ENCODE measurements at regions not wholly inside any gene's neighbourhood (a gene's known extent, or its start where the extent isn't known, plus 50 kb on each side); places are given as distances from the start of the nearest gene placed in this dataset.
"Not testable (repeated sequence)": the region's sequence is repeated elsewhere in the genome, so short reads cannot be mapped to it uniquely, and the experiment has no call there.

DNA sequence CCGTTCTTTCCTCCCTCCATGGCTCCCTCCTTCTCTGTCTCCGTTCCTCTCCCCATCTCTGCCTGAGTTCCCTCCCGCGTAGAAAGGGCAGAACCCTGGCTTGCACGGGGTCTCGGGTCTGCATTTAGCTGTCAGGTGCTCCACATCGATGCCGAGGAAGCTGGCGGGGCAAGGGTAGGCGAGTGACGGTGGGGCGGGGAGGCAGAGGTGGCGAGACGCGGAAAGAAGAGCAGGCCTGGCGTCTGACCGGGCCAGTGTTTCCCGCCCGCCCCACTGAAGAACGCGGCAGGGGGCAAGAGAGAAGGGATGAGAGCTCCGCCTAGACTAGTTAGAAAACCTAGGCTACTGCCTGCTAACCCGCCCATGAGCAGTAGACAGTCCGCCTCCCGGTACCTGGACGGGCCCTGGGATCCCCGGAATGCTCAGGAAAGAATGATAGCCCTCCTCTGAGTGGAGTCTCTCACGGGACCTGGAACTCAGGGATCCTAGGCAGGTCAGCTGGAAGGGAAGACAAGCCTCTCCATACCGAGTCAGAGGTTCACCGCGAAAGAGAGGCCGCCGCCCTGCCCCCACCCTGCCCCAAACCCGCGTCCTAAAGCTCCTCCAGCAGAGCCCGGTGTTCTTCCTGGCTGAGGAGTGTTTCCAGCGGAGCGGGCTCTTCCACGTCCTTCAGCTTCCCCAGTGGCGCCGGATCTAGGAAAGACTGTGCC lies 357.9 kb upstream of the DEFB115 start:
- DNase-seq = not testable (repeated sequence)

DNA sequence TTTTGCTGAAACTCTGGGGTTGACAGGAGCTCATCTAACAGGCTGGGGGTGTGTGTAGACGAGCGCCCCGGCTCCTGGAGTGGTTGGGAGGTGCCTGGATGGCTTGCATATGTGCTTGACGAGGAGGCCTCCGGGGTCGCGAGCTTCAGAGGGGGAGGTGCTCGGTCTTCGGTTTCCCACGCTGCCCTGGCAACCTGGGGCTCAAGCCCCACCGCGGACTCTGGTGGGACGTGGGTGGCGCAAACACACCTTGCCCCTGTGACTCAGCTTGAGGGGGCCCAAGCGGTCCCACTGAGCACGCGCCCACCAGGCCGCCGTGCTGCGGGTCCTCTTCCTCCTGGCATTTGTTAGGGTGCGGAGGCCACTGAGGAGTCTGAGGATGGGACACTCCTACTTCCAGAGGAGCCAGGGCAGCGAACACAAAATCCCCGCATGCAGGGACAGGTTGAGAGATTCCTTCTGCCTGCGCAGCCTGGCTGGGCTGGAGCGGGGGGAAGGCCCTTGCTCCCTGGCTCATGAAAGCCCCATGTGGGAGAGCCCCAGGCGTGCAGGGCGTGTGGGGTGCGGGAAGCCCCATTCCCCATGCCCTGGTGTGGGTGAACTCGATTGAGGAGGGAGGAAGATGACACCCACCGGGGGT lies 357.3 kb upstream of the DEFB115 start:
- DNase-seq = not testable (repeated sequence)

DNA sequence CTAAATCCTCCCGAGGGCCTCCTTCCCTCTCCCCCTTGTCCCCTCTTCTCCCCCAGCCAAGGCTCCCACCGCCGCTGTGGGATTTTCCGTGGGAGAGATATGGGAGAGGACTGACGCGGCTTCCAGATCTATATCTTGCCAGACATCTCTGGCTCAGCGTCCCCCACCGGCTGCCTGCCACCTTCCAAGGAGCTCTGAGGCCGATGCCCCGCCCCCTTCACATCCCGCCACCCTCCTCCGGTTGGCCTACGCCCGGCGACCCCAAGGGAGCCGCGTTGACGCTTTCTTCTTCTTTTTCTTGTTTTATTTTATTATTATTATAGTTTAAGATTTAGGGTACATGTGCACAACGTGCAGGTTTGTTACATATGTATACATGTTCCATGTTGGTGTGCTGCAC lies 352.2 kb upstream of the DEFB115 start:
- DNase-seq = not testable (repeated sequence)

DNA sequence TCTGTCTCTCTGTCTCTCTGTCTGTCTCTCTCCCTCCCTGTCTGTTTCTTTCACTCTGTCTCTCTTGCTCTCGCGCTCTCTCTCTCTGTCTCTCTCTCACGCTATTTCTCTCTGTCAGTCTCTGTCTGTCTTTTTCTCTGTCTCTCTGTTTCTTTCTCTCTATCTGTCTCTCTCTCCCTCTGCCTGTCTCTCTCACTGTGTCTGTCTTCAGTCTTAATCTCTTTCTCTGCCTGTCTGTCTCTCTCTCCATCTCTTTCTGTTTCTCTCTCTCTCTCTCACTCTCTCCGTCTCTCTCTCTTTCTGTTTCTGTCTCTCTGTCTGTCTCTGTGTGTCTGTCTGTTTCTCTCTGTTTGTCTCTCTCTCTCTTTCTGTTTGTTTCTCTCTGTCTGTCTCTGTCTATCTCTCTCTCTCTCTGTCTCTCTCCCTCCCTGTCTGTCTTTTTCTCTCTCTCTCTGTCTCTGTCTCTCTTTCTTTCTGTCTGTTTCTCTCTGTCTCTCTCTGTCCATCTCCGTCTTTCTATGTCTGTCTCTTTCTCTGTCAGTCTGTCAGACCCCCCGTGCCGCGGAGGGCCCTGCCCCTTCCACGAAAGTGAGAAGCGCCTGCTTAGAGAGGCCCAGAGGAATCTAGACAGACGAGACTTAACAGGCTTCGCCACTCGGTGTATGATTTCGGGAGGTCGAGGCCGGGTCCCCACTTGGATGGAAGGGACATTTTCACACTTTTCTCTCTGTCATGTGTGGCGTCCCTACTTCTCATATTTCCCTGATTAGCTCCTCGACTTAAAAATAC lies 346.3 kb upstream of the DEFB115 start:
- DNase-seq = no peak

DNA sequence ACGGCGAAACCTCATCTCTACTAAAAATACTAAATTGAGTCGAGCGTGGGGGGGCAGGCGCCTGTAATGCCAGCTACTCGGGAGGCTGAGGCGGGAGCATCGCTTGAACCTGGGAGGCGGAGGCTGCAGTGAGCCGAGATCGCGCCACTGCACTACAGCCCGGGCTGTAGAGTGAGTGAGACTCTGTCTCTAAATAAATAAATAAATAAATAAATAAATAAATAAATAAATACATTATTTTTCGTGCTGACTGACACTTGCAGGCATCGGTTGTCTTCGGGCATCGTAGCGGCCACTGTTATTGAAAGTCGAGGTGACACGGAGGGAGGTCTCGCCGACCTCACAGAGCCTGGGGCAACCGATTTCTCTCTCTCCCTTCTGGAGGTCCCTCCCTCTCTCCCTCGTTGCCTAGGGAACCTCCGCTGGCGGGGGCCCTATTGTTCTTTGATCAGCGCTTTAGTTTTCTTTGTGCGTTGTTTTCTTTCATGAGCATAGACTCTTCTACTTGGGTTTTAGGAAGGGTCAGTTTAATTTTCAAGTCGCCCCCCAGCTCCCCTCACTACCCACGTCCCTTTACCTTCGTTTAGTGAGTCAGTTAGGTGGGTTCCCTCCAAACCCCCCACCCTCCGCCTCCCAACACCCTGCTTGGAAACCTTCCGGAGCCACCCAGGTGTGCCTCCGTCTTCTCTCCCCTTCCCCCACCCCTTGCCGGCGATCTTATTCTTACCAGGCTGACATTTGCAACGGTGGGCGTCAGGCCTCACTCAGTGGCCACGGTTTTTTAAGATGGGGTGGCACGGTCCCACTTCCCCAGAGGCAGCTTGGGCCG lies 345.4 kb upstream of the DEFB115 start:
- not testable (repeated sequence) for DNase-seq

DNA sequence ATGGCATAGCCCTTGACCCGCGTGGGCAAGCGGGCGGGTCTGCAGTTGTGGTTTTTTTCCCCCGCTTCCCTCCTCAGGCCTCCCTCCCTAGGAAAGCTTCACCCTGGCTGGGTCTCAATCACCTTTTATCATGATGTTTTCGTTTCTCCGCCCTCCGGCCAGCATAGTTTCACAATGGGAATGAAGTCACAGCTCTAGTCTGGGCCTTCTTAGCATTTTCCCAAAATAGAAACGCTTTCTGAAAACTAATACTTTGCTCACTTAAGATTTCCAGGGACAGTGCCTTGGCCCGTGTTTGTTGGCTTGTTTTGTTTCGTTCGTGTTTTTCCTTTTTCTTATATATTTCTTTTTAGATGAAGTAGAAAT lies 344.8 kb upstream of the DEFB115 start:
- DNase-seq = not testable (repeated sequence)

DNA sequence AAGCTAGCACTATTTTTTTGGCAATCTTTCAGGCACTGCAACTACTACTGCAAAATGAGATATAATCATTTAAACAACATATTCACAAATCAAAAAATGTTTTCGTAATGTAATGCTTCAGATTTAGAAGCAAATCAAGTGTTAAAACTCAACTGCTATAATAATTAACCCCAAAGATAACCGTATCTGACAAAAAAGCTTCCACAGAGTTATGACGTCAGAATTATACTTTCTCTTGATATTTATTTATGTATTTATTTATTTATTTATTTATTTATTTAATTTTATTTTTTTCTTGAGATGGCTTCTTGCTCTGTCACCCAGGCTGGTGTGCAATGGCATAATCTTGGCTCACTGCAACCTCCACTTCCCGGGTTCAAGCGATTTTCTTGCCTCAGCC lies 341.1 kb upstream of the DEFB115 start:
- not testable (repeated sequence) for DNase-seq

DNA sequence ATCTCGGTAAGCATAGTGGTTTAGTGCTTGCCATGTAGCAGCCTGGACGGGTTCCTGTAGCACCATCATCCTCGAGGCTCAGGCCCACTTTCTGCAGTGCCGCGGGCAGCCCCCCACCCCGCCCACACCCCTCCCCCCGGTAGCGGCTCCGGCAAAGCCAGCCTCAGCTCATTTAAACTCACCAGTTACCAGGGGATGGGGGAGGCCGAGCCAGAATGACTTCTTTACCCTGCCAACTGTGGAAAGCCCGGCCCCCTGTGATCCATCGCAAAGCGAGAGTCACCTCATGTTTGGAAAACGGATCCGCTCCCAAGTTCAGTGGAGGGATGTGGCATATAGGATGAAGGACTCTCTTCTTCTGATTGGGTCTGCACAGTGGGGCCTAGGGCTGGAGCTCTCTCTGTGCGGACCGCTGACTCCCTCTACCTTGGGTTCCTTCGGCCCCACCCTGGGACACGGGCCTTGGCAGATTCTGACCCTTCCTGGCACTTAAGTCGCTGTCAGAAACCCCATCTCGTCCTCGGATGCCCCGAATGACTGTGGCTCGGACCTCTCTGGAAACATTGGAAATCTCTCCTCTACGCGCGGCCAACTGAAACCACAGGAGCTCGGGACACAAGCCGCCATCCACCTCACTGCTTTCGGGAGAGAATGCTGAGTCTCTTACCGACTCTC lies 337.8 kb upstream of the DEFB115 start:
- DNase-seq = no peak

DNA sequence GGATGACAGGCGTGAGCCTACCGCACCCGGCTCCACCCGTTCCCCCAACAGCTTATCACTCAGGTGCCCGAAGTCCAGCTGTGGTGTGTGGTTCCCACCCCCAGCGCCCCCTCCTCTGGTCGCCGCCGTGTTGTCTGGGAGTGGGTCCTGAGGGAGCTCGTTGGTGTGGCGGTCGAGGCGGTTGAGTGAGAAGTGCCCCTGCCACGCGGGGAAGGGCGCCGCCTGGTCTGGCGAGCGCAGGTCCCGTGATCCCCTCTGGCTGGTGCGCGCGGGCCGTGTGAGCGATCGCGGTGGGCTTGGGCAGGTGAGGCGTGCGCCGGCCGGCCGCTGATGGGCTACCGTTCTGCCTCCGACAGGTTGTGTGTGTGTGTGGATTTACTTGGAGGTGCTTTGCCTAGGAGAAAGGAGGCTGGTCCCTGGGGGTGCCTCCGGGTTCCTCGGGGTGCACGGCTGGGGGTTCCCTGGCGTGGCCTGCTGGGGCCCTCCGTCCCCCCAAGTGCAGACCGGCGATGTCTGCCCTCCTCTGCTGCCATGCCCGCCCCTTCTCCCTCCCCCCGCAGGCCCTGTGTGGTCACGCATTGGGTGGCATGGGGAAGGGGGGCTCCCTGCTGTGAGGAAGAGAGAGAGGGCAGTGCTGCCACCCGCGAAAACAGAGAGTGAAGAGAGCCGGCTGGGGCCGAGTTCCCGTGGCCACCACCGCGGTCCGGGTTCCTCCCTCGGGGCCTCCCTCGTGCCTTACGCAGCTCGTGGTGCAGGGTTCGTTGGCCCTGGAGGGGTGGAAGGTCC lies 336.0 kb upstream of the DEFB115 start:
- DNase-seq = no peak

DNA sequence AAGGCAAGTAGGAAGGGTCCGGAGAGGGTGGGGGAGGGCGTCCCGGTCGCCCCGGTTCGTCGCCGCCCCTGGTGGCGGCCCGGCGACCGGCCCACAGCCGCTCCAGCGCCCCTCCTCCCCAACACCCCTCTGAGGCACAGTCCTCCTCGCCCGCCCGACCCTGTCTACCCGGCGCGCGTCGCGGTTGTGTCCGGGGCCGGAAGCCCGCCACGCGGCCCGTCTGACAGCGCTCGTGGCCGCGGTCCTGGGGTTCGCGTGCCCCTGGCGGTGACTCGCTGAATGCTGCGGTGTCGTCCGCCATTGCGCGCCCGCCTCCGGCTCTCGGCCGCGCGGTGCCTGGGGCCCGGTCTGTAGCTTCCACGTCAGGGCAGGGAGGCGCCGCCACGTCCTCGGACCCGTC lies 335.3 kb upstream of the DEFB115 start:
- DNase-seq = no peak

DNA sequence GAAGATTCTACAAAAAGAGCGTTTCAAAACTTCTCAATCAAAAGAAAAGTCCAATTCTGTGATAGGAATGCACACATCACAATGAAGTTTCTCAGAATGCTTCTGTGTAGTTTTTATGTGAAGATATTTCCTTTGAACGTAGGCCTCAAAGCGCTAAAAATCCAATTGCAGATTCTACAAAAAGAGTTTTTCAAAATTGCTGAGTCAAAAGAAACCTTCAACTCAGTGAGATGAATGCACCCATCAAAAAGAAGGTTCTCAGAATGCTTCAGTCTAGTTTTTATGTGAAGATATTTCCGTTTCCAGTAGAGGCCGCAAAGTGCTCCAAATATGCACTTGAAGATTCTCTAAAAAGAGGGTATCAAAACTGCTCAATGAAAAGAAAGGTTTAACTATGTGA lies 319.7 kb upstream of the DEFB115 start:
- DNase-seq = no peak

DNA sequence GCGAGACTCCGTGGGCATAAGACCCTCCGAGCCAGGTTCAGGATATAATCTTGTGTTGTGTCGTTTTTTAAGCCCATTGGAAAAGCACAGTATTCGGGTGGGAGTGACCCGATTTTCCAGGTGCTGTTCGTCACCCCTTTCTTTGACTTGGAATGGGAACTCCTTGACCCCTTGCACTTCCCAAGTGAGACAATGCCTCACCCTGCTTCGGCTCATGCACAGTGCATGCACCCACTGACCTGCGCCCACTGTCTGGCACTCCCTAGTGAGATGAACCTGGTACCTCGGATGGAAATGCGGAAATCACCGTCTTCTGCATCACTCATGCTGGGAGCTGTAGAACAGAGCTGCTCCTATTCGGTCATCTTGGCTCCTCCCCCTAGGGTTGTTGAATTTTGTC lies 307.7 kb upstream of the DEFB115 start:
- DNase-seq = no peak

DNA sequence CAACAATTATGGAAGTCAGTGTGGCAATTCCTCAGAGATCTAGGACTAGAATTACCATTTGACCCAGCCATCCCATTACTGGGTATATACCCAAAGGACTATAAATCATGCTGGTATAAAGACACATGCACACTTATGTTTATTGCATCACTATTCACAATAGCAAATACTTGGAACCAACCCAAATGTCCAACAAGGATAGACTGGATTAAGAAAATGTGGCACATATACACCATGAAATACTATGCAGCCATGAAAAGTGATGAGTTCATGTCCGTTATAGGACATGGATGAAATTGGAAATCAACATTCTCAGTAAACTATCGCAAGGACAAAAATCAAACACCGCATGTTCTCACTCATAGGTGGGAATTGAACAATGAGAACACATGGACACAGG lies 306.4 kb upstream of the DEFB115 start:
- DNase-seq = not testable (repeated sequence)

DNA sequence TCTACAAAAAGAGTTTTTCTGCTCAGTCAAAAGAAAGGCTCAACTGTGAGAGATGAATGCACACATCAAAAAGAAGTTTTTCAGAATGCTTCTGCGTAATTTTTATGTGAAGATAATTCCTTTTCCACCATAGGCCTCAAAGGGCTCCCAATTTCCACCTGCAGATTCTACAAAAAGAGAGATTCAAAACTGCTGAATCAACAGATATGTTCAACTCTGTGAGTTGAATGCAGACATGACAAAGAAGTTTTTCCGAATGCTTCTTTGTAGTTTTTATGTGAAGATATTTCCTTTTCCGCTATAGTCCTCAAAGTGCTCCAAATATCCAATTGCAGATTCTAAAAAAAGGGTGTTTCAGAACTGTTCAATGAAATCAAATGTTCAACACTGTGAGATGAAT lies 300.8 kb upstream of the DEFB115 start:
- DNase-seq = not testable (repeated sequence)

DNA sequence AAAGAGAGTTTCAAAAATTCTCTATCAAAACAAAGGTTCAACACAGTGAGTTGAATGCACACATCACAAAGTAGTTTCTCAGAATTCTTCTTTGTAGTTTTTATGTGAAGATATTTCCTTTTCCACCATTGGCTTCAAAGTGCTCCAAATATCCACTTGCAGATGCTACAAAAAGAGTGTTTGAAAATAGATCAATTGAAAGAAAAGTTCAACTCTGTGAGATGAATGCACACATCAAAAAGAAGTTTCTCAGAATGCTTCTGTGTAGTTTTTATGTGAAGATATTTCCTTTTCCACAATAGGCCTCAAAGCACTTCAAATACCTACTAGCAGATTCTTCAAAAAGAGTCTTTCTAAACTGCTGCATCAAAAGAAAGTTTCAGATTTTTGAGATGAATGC lies 298.3 kb upstream of the DEFB115 start:
- DNase-seq = not testable (repeated sequence)

DNA sequence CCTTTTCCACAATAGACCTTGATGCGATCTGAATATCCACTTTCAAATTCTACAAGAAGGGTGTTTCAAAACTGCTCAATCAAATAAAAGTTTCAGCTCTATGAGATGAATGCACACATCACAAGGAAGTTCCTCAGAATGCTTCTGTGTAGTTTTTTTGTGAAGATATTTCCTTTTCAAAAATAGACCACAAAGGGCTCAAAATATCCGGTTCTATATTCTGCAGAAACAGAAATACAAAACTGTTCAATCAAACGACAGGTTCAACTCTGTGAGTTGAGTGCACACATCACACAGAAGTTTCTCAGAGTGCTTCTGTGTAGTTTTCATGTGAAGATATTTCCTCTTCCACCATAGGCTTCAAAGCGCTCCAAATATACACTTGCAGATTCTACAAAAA lies 293.9 kb upstream of the DEFB115 start:
- no peak for DNase-seq

DNA sequence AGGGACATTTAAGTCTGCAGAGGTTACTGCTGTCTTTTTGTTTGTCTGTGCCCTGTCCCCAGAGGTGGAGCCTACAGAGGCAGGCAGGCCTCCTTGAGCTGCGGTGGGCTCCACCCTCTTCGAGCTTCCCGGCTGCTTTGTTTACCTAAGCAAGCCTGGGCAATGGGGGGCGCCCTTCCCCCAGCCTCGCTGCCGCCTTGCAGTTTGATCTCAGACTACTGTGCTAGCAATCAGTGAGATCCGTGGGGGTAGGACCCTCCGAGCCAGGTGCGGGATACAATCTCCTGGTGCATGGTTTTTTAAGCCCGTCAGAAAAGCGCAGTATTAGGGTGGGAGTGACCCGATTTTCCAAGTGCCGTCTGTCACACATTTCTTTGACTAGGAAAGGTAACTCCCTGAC lies 281.6 kb upstream of the DEFB115 start:
- DNase-seq = not testable (repeated sequence)

DNA sequence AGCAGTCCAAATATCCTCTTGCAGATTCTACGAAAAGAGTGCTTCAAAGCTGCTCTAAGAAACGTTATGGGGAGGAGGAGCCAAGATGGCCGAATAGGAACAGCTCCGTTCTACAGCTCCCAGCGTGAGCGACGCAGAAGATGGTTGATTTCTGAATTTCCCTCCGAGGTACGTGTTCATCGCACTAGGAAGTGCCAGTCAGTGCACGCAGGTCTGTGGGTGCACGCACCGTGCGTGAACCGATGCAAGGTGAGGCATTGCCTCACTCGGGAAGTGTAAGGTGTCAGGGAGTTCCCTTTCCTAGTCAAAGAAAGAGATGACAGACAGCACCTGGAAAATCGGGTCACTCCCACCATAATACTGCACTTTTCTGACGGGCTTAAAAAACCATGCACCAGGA lies 272.1 kb upstream of the DEFB115 start:
- DNase-seq = no peak
